IMR-90 (cell line): ENCODE measurements at regions not wholly inside any gene's neighbourhood (a gene's known extent, or its start where the extent isn't known, plus 50 kb on each side); places are given as distances from the start of the nearest gene placed in this dataset.

Experiments
- ATAC-seq: fragments of 200-7000 bp; cut with Tn5 transposase; 2 replicates; pipeline ENCODE4 v1.9.1; 2020; ENCODE audit warnings: low read depth, mild to moderate bottlenecking, moderate library complexity
- BruUV-seq: library from RNA; stranded (reverse); fragments of 400-500 nt; replicated peaks from 2 replicates; lab custom pipeline; 2021; lab: Mats Ljungman, UMichigan
- CTCF ChIA-PET: fragments of 300-600 bp; formaldehyde crosslinking; extraction: SDS; loops from one replicate; lab custom pipeline; 2021; ENCODE audit warnings: antibody characterized with exemption; lab: Yijun Ruan, JAX
- POLR2A ChIA-PET: fragments of 300-600 bp; sonication (Branson Sonifier 250); formaldehyde crosslinking; loops from one replicate; lab custom pipeline; 2022; ENCODE audit warnings: antibody characterized with exemption; ENCODE audit not compliant: unreplicated experiment; lab: Charles Lee
- DNase-seq: peaks from one replicate; pipeline ENCODE4 v3.0.0; 2013
- H2AFZ ChIP-seq: replicated peaks from 2 replicates; pipeline ENCODE3; 2013; ENCODE audit warnings: low read length, mild to moderate bottlenecking; ENCODE audit not compliant: poor library complexity
- H2AK5ac ChIP-seq: 2 replicates; pipeline ENCODE4 v1.6.1; 2013; ENCODE audit warnings: low read depth, low read length, inconsistent platforms
- H2AK9ac ChIP-seq: replicated peaks from 2 replicates; pipeline ENCODE3; 2013; ENCODE audit warnings: mild to moderate bottlenecking, low read depth, low read length, moderate library complexity; ENCODE audit not compliant: poor library complexity
- H2BK120ac ChIP-seq: 2 replicates; pipeline ENCODE4 v1.6.1; 2013; ENCODE audit warnings: low read depth, low read length, inconsistent platforms
- H2BK15ac ChIP-seq: 3 replicates; pipeline ENCODE4 v1.6.1; 2013; ENCODE audit warnings: low read depth, low read length, inconsistent platforms
- H2BK20ac ChIP-seq: 2 replicates; pipeline ENCODE4 v1.6.1; 2013; ENCODE audit warnings: low read depth, mild to moderate bottlenecking, inconsistent platforms, low read length, moderate library complexity
- H2BK5ac ChIP-seq: 2 replicates; pipeline ENCODE4 v1.6.1; 2013; ENCODE audit warnings: mild to moderate bottlenecking, low read depth, low read length, inconsistent platforms; ENCODE audit not compliant: poor library complexity, severe bottlenecking
- H3K14ac ChIP-seq: replicated peaks from 2 replicates; pipeline ENCODE4 v1.6.1; 2013; ENCODE audit warnings: low read depth, low read length, inconsistent platforms
- H3K18ac ChIP-seq: 2 replicates; pipeline ENCODE4 v1.6.1; 2013; ENCODE audit warnings: low read depth, low read length, control low read depth
- H3K23ac ChIP-seq: 2 replicates; pipeline ENCODE4 v1.6.1; 2013; ENCODE audit warnings: low read depth, low read length, inconsistent platforms
- H3K27ac ChIP-seq: 2 replicates; pipeline ENCODE4 v1.5.1; 2013; ENCODE audit warnings: mild to moderate bottlenecking, control low read depth, low read length; ENCODE audit not compliant: insufficient read depth
- H3K27me3 ChIP-seq: 2 replicates; pipeline ENCODE4 v1.6.1; 2013; ENCODE audit warnings: low read length; ENCODE audit not compliant: control insufficient read depth, insufficient read depth
- H3K36me3 ChIP-seq: 2 replicates; pipeline ENCODE4 v1.6.1; 2013; ENCODE audit warnings: low read length, mixed read lengths; ENCODE audit not compliant: control insufficient read depth, insufficient read depth
- H3K4ac ChIP-seq: 2 replicates; pipeline ENCODE4 v1.6.1; 2013; ENCODE audit warnings: low read depth, low read length, inconsistent platforms
- H3K4me1 ChIP-seq: 2 replicates; pipeline ENCODE4 v1.6.1; 2013; ENCODE audit warnings: low read length, mixed read lengths; ENCODE audit not compliant: control insufficient read depth, insufficient read depth
- H3K4me2 ChIP-seq: 2 replicates; pipeline ENCODE4 v1.6.1; 2013; ENCODE audit warnings: low read depth, mild to moderate bottlenecking, control low read depth, low read length, moderate library complexity
- H3K4me3 ChIP-seq: 2 replicates; pipeline ENCODE4 v1.5.1; 2013; ENCODE audit warnings: low read depth, mild to moderate bottlenecking, control low read depth, low read length, moderate library complexity; ENCODE audit not compliant: insufficient read depth
- H3K56ac ChIP-seq: 2 replicates; pipeline ENCODE4 v1.6.1; 2013; ENCODE audit warnings: low read length, inconsistent platforms; ENCODE audit not compliant: insufficient read depth; ENCODE audit errors: extremely low read depth
- H3K79me1 ChIP-seq, 2 experiments: 2 replicates each; pipeline ENCODE4 v1.6.1; 2013; ENCODE audit warnings: low read length in 2 of 2, inconsistent platforms in 1 of 2, low read depth in 1 of 2
- H3K9ac ChIP-seq: 2 replicates; pipeline ENCODE4 v1.6.1; 2013; ENCODE audit warnings: low read depth, low read length, control low read depth
- H3K9me1 ChIP-seq: 2 replicates; pipeline ENCODE4 v1.6.1; 2013; ENCODE audit warnings: low read length, inconsistent platforms; ENCODE audit not compliant: insufficient read depth
- H3K9me3 ChIP-seq: 2 replicates; pipeline ENCODE4 v1.6.1; 2013; ENCODE audit warnings: low read length; ENCODE audit not compliant: control insufficient read depth, insufficient read depth
- H4K20me1 ChIP-seq: 2 replicates; pipeline ENCODE4 v1.6.1; 2013; ENCODE audit warnings: low read length, inconsistent platforms; ENCODE audit not compliant: insufficient read depth
- H4K5ac ChIP-seq: 2 replicates; pipeline ENCODE4 v1.6.1; 2013; ENCODE audit warnings: mild to moderate bottlenecking, low read depth, low read length, control low read depth
- H4K8ac ChIP-seq, 2 experiments: 2 replicates each; pipeline ENCODE4 v1.6.1; 2013; ENCODE audit warnings: low read depth in 2 of 2, low read length in 2 of 2, control low read depth in 1 of 2, inconsistent platforms in 1 of 2
- H4K91ac ChIP-seq: 2 replicates; pipeline ENCODE4 v1.6.1; 2013; ENCODE audit warnings: low read depth, low read length, inconsistent platforms; ENCODE audit not compliant: insufficient read depth
- CEBPB ChIP-seq: IDR thresholded peaks from 2 replicates; pipeline ENCODE4 v1.6.1; 2012; ENCODE audit warnings: low read depth, low read length, improper control_type of control experiment
- CHD1 ChIP-seq: IDR thresholded peaks from 2 replicates; pipeline ENCODE4 v1.6.1; 2012; ENCODE audit warnings: low read depth, low read length, improper control_type of control experiment
- RAD21 ChIP-seq: IDR thresholded peaks from 2 replicates; pipeline ENCODE4 v1.6.1; 2012; ENCODE audit warnings: low read length, improper control_type of control experiment
- WGBS, 2 experiments: methylation state at CpG; one replicate each; pipeline versions ENCODE4 v1.1.5 to v1.1.7; 2013; ENCODE audit warnings: missing lambda C conversion rate in 2 of 2; ENCODE audit not compliant: insufficient read length in 1 of 2; ENCODE audit errors: extremely low coverage in 2 of 2; 5-methylcytosine and 5-hydroxymethylcytosine counted together
- dilution Hi-C: fragments of 300-500 bp; cut with HindIII; formaldehyde crosslinking; loops from one replicate; pipeline ENCODE4 v1.14.3; 2018; ENCODE audit warnings: low sequenced_read_pairs; ENCODE audit not compliant: unreplicated experiment
- in situ Hi-C: fragments of 300-500 bp; cut with MboI; formaldehyde crosslinking; loops from 3 replicates; pipeline ENCODE4 v1.14.3; 2019; ENCODE audit warnings: low sequenced_read_pairs, inconsistent platforms, mixed read lengths
- intact Hi-C: fragments of 100-400 bp; cut with micrococcal nuclease; formaldehyde crosslinking; loops from 2 replicates; pipeline ENCODE4 v1.10.0; 2022

DNA sequence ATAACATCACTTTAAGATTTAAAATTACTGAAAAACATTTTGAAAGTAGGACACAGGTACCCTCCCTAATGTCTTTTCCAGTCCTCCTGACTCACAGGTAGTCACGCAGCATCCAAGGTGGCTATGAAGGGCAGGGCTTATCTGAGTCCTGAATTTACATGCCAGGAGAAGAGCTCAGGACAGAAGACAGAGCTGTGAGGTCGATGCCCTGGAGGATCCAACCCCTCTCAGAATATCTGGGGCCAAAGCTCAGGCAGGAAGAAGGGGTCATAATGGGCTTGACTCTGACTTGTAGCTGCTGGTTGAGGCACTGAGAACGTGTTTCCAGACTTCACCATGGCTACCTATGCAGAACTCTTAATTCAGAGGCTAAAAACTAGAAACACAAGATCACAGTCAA is 177.5 kb downstream of the AASDH start:
- no peaks in the 10 kb centered on the region for H3K9me3 ChIP-seq
- no peaks in the 10 kb centered on the region for H3K27me3 ChIP-seq
- in situ Hi-C loops (no loop called here), dilution Hi-C loops (no loop called here), intact Hi-C loops (no loop called here)
- H3K23ac ChIP-seq, result no peak overlapping the region
- no CpG with 5 or more reads among the region's 3 CpGs for WGBS, 2 experiments
- ATAC-seq, result no peak
- no TSS peak for BruUV-seq
- H4K8ac ChIP-seq, result no peak overlapping the region
- H2BK15ac ChIP-seq, result no peak overlapping the region
- no peak overlapping the region for H2AK9ac ChIP-seq
- no peak overlapping the region for H2BK5ac ChIP-seq
- DNase-seq, result no peak
- no peak overlapping the region for H3K4ac ChIP-seq
- no peaks in the 10 kb centered on the region for H3K4me1 ChIP-seq
- no peak for TF ChIP-seq CEBPB
- no peak for TF ChIP-seq CHD1
- no peak for TF ChIP-seq RAD21
- H3K79me1 ChIP-seq, result no peaks in the 10 kb centered on the region
- no peak overlapping the region for H4K91ac ChIP-seq
- peak overlapping the region; percentile 8 for H2AFZ ChIP-seq
- H3K14ac ChIP-seq, result no peak overlapping the region
- H4K20me1 ChIP-seq, result no peaks in the 10 kb centered on the region
- H4K5ac ChIP-seq, result no peak overlapping the region
- H3K4me2 ChIP-seq, result no peak overlapping the region
- no peak overlapping the region for H2BK120ac ChIP-seq
- no peak overlapping the region for H2AK5ac ChIP-seq
- POLR2A ChIA-PET, result no interaction called here
- H3K9me1 ChIP-seq, result no peaks in the 10 kb centered on the region
- H3K9ac ChIP-seq, result no peak overlapping the region
- no peak overlapping the region for H3K18ac ChIP-seq
- H3K56ac ChIP-seq, result no peak overlapping the region
- no peaks in the 10 kb centered on the region for H3K36me3 ChIP-seq
- CTCF ChIA-PET, result no interaction called here
- H3K4me3 ChIP-seq, result no peak overlapping the region
- no peak overlapping the region for H2BK20ac ChIP-seq
- H3K27ac ChIP-seq, result no peak overlapping the region
